Astrocyte (in vitro differentiated cells and primary cell): ENCODE measurements at regions not wholly inside any gene's neighbourhood (a gene's known extent, or its start where the extent isn't known, plus 50 kb on each side); places are given as distances from the start of the nearest gene placed in this dataset.

Experiments used
- DNase-seq: peaks from one replicate; pipeline ENCODE4 v3.0.0-alpha.2; 2010; ENCODE audit warnings: low read depth
- FAIRE-seq: peaks from 2 replicates; lab custom pipeline; 2011; peaks lifted over from hg19 to GRCh38; lab: Jason Lieb, UNC
- H2AFZ ChIP-seq: 2 replicates; pipeline ENCODE4 v1.6.0; 2012; ENCODE audit warnings: low read depth, low read length, inconsistent platforms
- H3K27ac ChIP-seq: 2 replicates; pipeline ENCODE4 v1.5.1; 2011; ENCODE audit warnings: low read depth, low read length, inconsistent platforms
- H3K27me3 ChIP-seq: 2 replicates; pipeline ENCODE4 v1.6.0; 2011; ENCODE audit warnings: low read length, inconsistent platforms; ENCODE audit not compliant: insufficient read depth
- H3K36me3 ChIP-seq: 2 replicates; pipeline ENCODE4 v1.5.1; 2011; ENCODE audit warnings: low read length, inconsistent platforms; ENCODE audit not compliant: insufficient read depth
- H3K4me1 ChIP-seq: 2 replicates; pipeline ENCODE4 v1.5.1; 2011; ENCODE audit warnings: low read length, inconsistent platforms; ENCODE audit not compliant: insufficient read depth
- H3K4me2 ChIP-seq: 2 replicates; pipeline ENCODE4 v1.6.0; 2012; ENCODE audit warnings: low read length, inconsistent platforms
- H3K4me3 ChIP-seq: 2 replicates; pipeline ENCODE4 v1.5.1; 2011; ENCODE audit warnings: low read depth, mild to moderate bottlenecking, low read length, inconsistent platforms; ENCODE audit not compliant: insufficient read depth
- H3K79me2 ChIP-seq: 2 replicates; pipeline ENCODE4 v1.6.0; 2012; ENCODE audit warnings: mild to moderate bottlenecking, low read length, inconsistent platforms; ENCODE audit not compliant: insufficient read depth
- H3K9ac ChIP-seq: 2 replicates; pipeline ENCODE4 v1.6.0; 2012; ENCODE audit warnings: mild to moderate bottlenecking, low read length, inconsistent platforms
- H3K9me3 ChIP-seq: 2 replicates; pipeline ENCODE4 v1.5.1; 2012; ENCODE audit warnings: low read depth, mild to moderate bottlenecking, low read length, inconsistent platforms; ENCODE audit not compliant: insufficient read depth
- H4K20me1 ChIP-seq: 2 replicates; pipeline ENCODE4 v1.6.0; 2012; ENCODE audit warnings: low read length, inconsistent platforms; ENCODE audit not compliant: insufficient read depth
- H3K27ac Mint-ChIP-seq: one replicate; pipeline ENCODE4 v1.8.0; 2021; ENCODE audit warnings: mild to moderate bottlenecking, mixed read lengths; ENCODE audit not compliant: unreplicated experiment
- H3K27me3 Mint-ChIP-seq: one replicate; pipeline ENCODE4 v1.8.0; 2021; ENCODE audit warnings: low read depth, mixed read lengths; ENCODE audit not compliant: unreplicated experiment
- H3K36me3 Mint-ChIP-seq: one replicate; pipeline ENCODE4 v1.8.0; 2021; ENCODE audit warnings: low read depth, mixed read lengths; ENCODE audit not compliant: unreplicated experiment
- H3K4me1 Mint-ChIP-seq: one replicate; pipeline ENCODE4 v1.8.0; 2021; ENCODE audit warnings: low read depth, mixed read lengths; ENCODE audit not compliant: unreplicated experiment
- H3K4me3 Mint-ChIP-seq: one replicate; pipeline ENCODE4 v1.8.0; 2021; ENCODE audit warnings: mild to moderate bottlenecking, moderate library complexity, mixed read lengths; ENCODE audit not compliant: unreplicated experiment
- H3K9me3 Mint-ChIP-seq: one replicate; pipeline ENCODE4 v1.8.0; 2021; ENCODE audit warnings: mild to moderate bottlenecking, mixed read lengths; ENCODE audit not compliant: unreplicated experiment
- CTCF ChIP-seq: IDR thresholded peaks from 2 replicates; pipeline ENCODE4 v1.5.1; 2011; ENCODE audit warnings: low read depth, mild to moderate bottlenecking, inconsistent platforms, low read length, moderate library complexity; ENCODE audit not compliant: insufficient read depth
- EZH2 ChIP-seq: IDR thresholded peaks from 2 replicates; pipeline ENCODE4 v1.6.1; 2012; ENCODE audit warnings: mild to moderate bottlenecking, low read length, inconsistent platforms; ENCODE audit not compliant: insufficient read depth

GRCh38 chr1:241412646-241413045, 55.6 kb upstream of the RGS7 start:
- Histone ChIP-seq H3K4me1 (peaks cover 2% of the 10 kb centered on the region), H3K4me3 (no peak overlapping the region), H3K27me3 (no peaks in the 10 kb centered on the region), H3K36me3 (no peaks in the 10 kb centered on the region), H2AFZ (no peak overlapping the region), H3K4me2 (no peak overlapping the region), H3K79me2 (no peaks in the 10 kb centered on the region), H3K9ac (no peak overlapping the region), H3K9me3 (no peaks in the 10 kb centered on the region), H4K20me1 (no peaks in the 10 kb centered on the region), H3K27ac (no peak overlapping the region)
- no peak overlapping the region for H3K4me3 Mint-ChIP-seq
- peaks cover 2% of the 10 kb centered on the region for H3K27me3 Mint-ChIP-seq
- no peak for DNase-seq
- TF ChIP-seq CTCF (no peak), EZH2 (no peak)
- H3K27ac Mint-ChIP-seq: no peak overlapping the region
- no peak for FAIRE-seq
- H3K4me1 Mint-ChIP-seq: no peaks in the 10 kb centered on the region
- no peaks in the 10 kb centered on the region for H3K36me3 Mint-ChIP-seq
- no peaks in the 10 kb centered on the region for H3K9me3 Mint-ChIP-seq

- H2AFZ ChIP-seq: no peak overlapping the region
- Mint-ChIP-seq H3K4me1 (no peaks in the 10 kb centered on the region), H3K27me3 (peaks cover 2% of the 10 kb centered on the region), H3K9me3 (no peaks in the 10 kb centered on the region), H3K4me3 (no peak overlapping the region), H3K36me3 (no peaks in the 10 kb centered on the region), H3K27ac (no peak overlapping the region)
- DNase-seq (peak; percentile 10), FAIRE-seq (no peak)
- no peak overlapping the region for H3K27ac ChIP-seq
- no peaks in the 10 kb centered on the region for H3K9me3 ChIP-seq
- no peaks in the 10 kb centered on the region for H3K27me3 ChIP-seq
- H4K20me1 ChIP-seq: no peaks in the 10 kb centered on the region
- H3K36me3 ChIP-seq: no peaks in the 10 kb centered on the region
- TF ChIP-seq CTCF (no peak), EZH2 (no peak)
- H3K9ac ChIP-seq: no peak overlapping the region
- no peak overlapping the region for H3K4me3 ChIP-seq
- no peaks in the 10 kb centered on the region for H3K79me2 ChIP-seq
- H3K4me1 ChIP-seq: peaks cover 2% of the 10 kb centered on the region
- no peak overlapping the region for H3K4me2 ChIP-seq
These were observed 54.9 kb upstream of the RGS7 start for GRCh38 chr1:241411776-241412338.

GRCh38 chr1:241411056-241411775, 54.2 kb upstream of the RGS7 start:
- Histone ChIP-seq H3K9me3 (no peaks in the 10 kb centered on the region), H3K9ac (no peak overlapping the region), H3K27ac (no peak overlapping the region), H3K4me1 (peaks cover 2% of the 10 kb centered on the region), H3K79me2 (no peaks in the 10 kb centered on the region), H3K4me2 (no peak overlapping the region), H4K20me1 (no peaks in the 10 kb centered on the region), H2AFZ (no peak overlapping the region), H3K36me3 (no peaks in the 10 kb centered on the region), H3K27me3 (no peaks in the 10 kb centered on the region), H3K4me3 (no peak overlapping the region)
- Mint-ChIP-seq H3K36me3 (no peaks in the 10 kb centered on the region), H3K27ac (no peak overlapping the region), H3K4me1 (no peaks in the 10 kb centered on the region), H3K27me3 (peaks cover 2% of the 10 kb centered on the region), H3K9me3 (no peaks in the 10 kb centered on the region), H3K4me3 (no peak overlapping the region)
- TF ChIP-seq EZH2 (no peak), CTCF (no peak)
- FAIRE-seq (no peak), DNase-seq (no peak)
